SIG-M5 treated with dmso at 0.1 percent for 504 hours (cell line): ENCODE measurements at regions not wholly inside any gene's neighbourhood (a gene's known extent, or its start where the extent isn't known, plus 50 kb on each side); places are given as distances from the start of the nearest gene placed in this dataset.
"Not testable (repeated sequence)": the region's sequence is repeated elsewhere in the genome, so short reads cannot be mapped to it uniquely, and the experiment has no call there.

ENCODE experiments used
- DNase-seq: peaks from one replicate; lab custom pipeline; 2025; ENCODE audit not compliant: unreplicated experiment; lab: John Stamatoyannopoulos, UW

DNA sequence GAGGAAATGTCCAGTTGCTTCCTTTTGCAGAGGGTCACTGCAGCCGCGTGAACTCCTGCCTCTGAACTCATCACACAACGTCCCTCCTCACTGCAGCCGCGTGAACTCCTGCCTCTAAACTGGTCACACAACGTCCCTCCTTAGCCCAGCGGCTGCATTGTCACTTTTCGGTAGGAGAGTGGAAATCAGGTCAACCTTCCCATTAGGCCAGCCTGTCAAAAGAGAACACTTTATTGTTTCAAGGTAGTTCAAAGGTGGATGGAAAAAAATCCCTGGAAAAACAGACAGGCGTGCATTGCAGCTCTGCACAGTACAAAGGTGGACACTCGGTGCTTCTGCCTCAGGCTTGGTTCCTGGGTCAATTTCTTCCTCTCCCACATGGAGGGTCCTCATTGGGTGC lies 280.2 kb downstream of the FOXL1 start:
- no peak for DNase-seq

DNA sequence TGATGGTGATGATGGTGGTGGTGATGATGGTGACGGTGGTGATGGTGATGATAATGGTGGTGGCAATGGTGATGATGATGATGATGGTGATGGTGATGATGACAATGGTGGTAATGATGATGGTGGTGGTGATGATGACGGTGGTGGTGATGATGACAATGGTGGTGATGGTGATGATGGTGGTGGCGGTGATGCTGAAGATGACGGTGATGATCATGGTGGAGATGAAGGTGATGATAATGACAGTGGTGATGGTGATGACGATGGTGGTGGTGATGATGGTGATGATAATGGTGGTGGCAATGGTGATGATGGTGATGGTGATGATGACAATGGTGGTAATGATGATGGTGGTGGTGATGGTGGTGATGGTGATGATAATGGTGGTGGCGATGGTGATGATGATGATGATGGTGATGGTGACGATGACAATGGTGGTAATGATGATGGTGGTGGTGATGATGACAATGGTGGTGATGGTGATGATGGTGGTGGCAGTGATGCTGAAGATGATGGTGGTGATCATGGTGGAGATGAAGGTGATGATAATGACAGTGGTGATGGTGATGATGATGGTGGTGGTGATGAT lies 283.0 kb downstream of the FOXL1 start:
- not testable (repeated sequence) for DNase-seq

DNA sequence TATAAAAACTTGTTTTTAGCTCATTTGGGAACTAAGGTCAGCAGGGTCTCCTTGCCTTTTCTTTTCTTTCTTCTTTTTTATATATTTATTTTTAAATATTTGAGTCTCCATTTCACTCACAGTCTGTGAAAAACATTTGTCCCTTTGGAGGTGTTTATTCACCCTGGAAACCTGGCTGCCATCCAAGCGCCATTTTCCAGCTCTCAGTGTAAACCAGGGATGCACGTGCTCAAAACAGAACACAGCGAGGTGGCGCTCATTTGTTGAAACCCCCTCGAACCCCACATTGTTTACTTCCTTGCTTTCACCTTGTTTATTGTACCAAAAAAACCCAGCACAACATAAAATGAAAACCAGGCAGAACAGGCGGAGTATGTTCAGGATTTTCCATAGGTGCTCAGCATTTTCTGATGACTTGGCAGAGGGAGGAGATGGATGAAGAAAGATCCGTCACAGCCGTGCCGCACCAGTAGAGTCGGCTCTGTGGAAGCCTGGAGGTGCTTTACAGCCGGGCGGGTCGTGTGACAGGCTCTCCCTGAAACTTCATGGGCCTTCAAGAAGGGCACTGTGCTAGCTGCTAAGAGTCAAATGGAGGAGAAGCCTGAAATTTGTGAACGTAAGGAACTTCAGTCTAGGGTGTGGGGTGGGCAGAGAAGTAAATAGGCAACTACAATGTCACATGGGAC lies 284.4 kb downstream of the FOXL1 start:
- DNase-seq = no peak

DNA sequence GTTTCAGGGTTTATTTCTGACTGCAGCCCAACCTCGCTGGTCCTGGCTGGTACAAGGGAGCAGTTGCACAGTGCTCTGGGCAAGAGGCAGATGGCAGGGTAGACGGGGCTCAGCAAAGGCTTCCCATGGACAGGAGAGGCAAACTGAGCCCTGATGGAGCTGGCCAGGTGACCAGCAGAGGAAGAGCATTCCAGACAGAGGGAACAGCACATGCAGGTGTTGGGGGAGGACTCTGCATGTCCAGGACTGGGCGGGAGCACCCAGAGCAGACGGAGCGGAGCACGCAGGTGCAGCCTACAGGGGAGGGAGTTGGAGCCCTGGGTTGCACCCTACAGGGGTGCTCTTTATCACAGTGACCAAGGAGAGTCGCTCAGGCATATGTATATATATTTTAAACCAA lies 285.3 kb downstream of the FOXL1 start:
- no peak for DNase-seq

DNA sequence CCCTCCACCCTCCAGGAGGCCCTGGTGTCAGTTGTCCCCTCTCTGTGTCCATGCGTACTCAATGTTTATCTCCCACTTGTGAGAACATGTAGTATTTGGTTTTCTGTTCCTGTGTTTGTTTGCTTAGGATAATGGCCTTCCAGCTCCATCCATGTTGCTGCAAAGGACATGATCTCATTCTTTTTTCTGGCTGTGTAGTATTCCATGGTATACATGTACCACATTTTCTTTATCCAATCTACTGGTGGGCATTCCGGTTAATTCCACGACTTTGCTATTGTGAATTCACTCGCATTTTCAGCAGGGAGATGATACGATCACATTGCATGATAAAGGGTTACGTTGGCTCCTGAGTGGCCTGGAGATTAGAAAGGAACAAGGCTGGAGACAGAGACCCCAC lies 286.2 kb downstream of the FOXL1 start:
- DNase-seq = no peak

DNA sequence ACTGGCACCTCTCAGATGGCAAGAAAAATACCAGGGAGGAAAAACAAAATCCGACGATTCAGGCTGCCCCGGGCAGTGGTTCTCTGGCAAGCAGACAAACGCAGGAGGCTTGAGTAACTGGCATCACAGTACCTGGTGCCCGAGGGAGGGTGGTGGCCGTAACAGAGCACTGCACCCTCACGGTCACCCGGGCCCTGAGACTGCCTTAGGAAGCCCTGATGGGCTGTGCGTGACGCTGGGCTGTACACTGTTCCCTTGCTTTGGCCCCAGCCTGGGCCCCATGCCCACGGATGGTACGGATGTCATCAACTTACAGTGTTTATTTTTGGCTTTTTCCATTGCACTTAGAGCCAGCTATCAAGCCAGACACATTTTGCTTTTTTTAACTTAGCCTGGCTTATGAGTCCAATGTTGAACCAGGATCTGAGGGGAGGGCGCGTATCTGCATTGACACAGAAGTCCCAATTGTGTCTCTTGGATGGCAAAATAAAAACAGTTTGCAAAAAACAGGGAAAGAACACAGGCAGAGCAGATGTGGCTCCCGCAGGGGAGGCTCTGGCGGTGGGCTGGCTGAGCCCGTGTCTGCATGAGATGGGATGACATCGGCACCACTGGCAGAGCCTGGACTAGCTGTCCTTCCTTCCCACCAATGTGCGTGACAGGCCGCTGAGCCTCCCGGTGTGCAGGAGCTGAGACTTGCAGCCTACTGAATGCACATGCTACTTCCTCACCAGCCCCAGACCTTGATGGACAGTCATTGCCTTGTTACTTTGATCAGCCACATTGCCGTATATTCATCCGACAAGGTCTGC lies 287.7 kb downstream of the FOXL1 start:
- peak; percentile 9 for DNase-seq

DNA sequence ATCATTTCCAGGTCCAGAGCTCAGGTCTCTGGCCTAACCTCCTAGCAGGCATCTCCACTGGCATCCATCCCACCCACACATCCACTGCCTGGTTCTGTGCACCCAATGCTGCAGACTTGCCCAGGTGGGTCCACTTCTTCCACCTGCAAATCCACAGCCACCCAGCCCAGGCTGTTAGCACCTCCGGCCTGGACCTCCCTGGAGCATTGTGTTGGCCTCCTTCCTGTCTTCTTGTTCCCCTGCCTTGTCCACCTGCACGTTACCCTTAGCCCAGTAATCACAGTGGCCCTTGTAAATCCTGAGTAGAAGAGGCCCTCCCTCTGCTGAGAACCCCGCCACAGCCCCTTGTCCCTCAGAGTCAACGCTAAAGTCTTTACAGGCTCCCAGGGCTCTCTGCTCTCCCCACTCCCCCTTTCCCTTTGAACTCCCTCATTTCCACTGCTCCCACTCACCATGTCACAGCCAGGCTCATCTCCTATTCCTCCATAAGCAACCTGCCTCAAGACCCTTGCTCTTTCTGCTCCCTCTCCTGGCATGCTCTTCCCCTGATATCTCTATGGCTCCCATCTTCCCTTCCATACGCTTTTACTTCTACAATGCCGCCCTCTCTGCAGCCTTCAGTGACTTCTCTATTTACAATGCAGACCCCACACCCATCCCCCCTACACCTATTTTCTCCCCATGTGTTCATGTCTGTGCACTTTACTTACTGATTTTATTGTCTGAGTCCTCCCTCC lies 288.8 kb downstream of the FOXL1 start:
- no peak for DNase-seq

DNA sequence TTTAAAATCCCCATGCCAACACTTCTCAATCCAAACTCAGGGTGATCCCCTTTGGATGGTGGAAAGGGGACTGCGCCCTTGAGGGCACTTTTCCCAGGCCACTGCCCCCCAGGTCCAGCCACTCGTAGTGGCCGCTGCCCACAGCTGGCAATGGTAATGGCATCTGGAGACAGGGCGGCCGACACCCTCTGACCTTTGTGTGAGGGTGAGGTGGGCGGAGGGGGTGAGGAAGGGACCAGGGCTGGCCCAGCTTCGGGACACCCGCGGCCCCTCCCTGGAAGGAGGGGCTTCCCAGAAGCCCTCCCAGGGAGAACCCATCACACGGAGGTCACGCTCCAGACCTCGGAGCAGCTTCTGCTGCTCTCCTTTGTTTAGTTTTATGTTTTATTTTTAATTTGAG lies 289.7 kb downstream of the FOXL1 start:
- no peak for DNase-seq

DNA sequence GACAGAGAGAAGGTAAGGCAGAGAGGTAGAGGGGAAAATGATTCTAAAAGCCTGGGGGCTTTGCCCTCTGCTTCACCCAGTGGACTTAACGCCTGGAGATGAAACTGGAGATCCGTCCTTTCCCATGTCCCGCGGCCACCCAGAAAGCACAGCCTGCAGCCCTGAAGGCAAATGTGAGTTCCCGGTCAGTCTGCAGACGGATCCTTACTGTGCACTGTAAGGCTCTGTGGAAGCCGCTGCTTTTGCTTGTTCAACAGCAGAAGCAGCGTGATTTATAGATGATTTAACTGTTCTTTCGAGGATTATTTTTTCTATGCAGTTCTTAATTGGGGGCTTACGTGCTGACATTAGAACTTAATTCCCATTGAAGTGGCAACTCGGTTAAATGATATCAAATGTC lies 290.4 kb downstream of the FOXL1 start:
- DNase-seq = no peak

DNA sequence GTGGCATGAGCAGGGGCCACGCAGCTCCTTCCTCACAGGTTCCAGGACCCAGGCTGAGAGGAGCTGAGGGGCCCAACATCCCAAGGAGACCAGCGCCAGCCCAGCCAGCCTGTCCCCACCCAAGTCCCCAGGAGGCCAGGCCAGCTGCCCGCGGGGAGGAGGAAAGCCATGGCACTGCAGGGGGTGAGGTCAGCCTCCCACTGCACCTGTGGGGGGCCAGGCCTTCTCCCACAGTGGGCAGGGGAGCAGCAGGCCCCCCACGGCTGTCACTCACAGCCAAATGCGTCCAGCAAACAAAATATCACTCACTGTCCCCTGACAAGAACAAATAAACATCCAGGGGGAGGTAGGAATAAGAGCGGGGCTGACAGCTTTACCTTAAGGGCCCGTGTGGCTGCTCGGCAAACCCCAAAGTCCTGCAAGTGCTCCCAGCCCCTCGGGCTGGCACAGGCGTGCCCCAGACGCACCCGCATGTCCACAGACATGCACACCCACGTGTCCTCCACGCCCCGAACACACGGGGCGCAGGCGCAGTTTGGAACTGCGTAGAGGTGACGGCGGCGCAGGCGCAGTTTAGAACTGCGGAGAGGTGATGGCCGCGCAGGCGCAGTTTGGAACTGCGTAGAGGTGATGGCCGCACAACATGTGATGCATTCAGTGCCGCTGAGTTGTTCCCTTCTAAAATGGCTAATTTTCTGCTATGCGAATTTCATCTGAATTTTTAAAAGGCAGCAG lies 291.1 kb downstream of the FOXL1 start:
- DNase-seq = no peak

DNA sequence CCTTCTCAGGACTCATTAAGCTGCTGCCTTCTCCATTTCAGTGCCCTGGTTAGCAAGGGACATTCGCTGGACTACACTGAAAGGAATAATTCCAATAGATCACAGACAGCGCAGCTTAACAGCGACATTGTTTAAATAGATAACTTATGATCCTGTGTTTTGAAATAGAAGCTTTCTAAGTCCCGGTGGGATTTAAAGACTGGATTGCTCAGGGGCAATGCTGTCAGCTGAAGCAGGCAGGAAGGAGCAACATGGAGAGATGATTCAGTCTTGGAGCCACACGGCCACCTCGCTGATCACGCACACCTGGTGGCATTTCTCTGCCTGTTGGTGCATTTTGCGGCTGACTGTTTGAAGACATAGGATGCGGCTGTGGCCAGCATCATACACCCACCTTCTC lies 292.0 kb downstream of the FOXL1 start:
- DNase-seq = no peak

DNA sequence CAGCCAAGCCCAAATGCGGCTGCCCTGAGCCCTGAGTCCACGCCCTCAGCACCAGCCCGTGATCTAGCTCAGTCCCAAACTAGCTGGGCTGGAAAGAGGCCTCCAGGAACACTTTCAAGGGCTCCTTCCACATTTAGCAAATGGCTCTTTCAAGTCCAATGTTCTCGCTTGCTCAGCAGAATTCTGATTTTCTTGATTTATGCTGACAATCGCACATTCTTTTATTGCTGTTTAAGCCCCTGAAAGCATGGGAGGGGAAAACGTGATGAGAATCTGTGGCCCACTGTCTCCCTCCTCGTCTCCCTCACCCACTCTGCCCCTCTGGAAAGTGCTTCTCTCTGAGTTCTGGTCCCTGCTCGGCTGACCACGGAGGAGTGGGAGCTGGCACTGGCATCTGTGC lies 293.8 kb downstream of the FOXL1 start:
- no peak for DNase-seq

DNA sequence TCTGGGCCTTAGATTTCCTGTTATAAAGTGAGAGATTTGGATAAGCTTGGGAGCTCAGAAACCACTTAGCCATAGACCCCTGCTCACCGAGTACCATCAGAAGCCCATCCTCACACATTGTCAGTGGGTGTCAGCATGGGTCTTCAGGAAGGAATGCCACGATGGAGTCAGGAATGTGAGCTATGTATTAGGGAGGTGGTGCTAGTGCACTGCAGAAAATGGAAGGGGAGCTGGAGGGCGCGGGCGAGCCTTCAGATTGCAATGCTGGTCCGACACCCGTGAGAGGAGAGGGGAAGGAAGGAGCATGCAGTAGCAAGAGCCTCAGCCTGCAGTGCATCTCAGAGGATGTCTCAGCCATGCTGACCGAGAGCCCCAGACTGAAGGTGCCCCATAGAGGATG lies 294.5 kb downstream of the FOXL1 start:
- no peak for DNase-seq

DNA sequence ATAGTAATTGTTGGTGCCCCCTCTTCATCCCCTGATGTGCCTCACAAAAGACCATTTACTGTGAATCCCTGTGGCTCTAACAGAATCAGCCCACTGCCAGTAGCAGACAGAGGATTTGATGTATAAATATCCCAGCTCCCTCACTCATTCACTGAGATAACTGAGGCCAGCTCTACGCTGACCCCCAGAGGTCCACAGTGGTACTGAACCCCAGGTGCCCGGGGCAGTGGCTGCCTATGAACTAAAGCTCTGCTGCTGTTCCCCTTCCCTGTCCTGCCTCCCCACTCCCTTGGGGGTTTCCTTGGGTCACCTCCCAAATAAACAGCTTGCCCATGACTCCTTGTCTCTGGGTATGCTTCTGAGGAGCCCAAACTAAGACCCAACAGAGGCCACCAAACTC lies 295.8 kb downstream of the FOXL1 start:
- peak; percentile 1 for DNase-seq

DNA sequence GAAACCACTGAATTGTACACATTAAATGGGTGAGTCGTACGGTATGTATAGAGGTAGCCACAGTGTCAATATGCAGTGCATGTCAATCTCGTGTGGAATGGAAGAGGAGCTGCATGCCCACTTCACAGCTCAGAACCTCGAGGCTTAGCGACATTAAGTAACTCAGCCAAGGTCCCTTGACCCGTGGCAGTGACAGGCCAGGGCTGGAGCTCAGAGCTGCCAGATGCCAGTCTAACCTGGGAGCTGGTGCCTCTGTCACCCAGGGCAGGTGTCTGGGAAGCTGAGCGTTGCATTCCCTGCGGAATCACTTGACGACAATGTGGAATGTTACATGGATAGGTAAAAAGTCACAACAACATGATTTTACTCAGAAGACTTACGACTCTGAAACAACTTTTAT lies 298.1 kb downstream of the FOXL1 start:
- DNase-seq = no peak

DNA sequence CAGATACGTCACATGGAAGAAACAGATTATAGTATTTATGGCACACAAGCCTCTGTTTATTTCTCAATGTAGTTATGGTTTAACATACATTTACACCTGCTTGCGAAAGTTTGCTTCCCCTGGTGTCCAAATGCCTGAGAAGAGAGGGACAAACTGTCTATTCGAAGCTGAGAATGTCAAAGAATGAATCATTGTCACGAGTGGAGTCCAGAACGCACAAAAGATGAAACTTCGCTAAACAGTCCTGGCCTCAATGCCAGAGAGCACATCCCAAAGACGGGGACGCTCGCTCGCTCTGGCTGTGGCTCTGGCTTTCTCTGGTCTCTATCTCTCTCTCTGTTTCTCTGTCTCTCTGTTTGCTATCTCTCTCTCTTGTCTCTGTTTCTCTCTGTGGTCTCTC lies 298.8 kb downstream of the FOXL1 start:
- no peak for DNase-seq

DNA sequence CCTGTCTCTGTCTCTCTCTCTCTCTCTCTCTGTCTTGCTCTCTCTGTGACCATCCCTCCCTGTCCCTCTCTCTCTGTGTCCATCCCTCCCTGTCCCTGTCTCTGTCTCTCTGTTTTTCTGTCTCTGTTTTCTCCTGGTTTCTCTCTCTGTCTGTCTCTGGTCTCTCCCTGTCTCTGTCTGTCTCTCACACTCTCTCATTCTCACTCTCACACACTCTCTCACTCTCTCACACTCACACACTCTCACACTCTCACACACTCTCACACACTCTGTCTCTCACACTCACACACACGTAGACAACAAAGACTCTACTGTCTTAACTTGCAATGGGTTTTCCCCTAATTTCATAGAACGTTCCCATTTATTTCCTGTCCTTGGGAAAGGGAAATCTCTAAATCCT lies 299.5 kb downstream of the FOXL1 start:
- DNase-seq = no peak

DNA sequence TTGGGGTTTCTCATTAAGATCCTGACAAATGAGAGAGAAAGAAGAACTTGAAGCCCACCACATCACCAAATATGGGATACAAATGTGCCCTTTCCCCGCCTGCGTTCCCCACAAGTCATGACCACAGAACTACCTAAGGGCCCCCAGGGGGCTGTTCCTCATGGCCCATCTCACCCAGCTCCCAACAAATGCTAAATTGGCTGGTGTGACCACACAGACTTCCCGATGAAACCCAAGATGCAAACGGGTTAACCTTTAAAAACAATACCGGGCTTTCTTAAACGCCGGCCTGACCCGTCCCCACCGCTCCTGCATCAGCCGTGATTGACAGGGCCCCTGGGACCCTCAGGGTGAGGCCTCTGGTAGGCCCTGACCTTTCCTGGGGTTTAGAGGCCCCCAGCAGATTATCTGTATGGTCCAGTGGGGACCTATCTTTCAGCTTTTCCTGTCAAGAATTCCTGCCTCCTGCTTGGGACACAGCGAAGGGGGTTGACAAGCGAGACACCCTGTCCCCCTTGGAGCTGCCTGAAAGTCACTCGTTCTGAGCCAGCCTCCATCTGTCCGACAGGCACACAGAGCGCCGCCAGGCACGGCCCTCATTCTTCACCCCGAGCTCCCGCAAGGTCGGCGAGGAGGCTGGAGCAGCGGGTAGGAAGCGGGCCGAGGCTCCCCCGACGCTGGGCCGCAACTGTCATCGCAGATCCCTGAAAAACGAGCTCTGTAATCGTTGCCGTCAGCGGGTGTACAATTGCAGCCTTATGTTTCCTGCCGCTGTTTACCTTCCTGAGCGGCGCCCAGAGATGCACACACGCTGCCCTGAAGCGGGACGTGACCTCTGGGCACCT lies 300.1 kb downstream of the FOXL1 start:
- no peak for DNase-seq

DNA sequence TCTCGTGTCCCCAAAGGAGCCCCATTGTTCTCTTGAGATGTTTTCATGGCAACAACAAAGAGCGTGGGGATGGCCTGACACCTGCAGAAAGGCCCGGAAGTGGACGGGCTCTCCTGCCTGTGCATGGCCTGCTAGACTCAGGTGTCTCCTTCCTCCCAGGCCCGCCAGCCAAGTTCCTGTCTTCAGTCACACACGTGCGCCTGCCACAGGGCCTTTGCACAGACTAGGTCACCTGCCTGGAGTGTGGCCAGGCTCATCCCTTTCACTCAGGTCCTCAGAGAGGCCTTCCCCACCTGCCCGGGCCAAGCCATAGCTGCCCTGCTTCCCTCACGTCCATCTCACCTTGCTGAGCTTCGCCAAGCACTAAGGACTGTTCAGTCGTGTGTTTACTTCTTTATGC lies 300.9 kb downstream of the FOXL1 start:
- DNase-seq = no peak
